OCI-M1 (cell line): ENCODE measurements at regions not wholly inside any gene's neighbourhood (a gene's known extent, or its start where the extent isn't known, plus 50 kb on each side); places are given as distances from the start of the nearest gene placed in this dataset.

Experiments
- DNase-seq: peaks from one replicate; lab custom pipeline; 2025; lab: John Stamatoyannopoulos, UW

- no peak for DNase-seq
Observed at GRCh38 chr1:76764638-76765454, 102.4 kb upstream of the ST6GALNAC5 start.

DNA sequence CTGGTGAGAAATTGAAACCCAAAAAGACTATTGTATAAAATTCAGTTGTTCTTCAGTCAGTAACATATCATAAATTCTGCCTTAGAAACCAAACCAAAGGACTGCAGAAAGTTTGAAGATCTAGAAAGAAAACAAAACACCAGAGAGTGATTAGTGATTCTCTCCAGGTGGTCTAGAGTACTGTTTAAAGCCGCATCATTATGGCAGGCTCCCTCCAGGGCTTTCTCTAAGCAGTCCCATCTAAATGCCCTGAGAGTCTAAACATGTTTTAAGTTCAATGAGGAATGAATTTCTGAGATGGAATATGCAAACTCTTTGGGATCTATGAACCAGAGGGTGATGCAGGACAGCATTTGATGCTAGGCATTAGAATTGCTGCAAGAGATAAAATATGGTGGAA is 100.9 kb upstream of the ST6GALNAC5 start:
- no peak for DNase-seq

DNA sequence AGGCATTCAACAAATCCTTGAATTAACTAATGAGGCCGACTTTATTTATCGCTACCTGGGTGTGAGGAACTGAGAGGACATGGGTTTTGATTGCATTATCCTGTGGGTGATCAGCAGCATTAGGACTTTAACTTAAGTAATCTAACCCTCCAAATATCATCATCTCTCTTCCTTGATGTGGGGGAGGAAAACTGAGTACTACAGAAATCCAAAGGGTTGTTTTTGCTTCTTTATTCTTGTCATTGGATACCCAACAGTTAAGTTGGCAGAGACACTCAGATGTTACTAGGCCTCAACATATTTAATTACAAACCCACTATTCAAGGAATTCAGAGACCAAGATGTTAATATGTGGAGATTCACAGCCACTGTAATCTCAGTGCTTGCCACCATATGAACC is 97.4 kb upstream of the ST6GALNAC5 start:
- no peak for DNase-seq

DNA sequence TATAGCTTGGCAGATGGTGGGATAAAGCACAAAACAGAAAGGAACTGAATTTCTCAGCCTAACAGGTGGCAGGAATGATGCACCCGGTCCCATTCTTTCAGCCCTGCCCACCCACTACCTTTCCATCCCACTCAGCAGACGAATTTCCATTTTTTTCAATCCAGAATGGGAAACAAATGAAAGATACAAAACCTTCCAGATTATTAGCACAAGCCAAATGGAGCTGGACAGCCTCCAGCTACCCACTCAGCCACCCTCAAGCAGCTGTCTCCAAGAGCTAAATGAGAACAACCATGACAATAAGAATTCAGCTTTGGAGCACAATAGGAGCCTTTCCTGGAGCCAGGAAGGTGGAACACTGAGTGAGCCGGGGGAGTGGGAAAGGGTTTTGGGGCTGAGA is 96.3 kb upstream of the ST6GALNAC5 start:
- DNase-seq = no peak

- DNase-seq = no peak
Observed at GRCh38 chr1:76781447-76781846, 85.8 kb upstream of the ST6GALNAC5 start.

DNA sequence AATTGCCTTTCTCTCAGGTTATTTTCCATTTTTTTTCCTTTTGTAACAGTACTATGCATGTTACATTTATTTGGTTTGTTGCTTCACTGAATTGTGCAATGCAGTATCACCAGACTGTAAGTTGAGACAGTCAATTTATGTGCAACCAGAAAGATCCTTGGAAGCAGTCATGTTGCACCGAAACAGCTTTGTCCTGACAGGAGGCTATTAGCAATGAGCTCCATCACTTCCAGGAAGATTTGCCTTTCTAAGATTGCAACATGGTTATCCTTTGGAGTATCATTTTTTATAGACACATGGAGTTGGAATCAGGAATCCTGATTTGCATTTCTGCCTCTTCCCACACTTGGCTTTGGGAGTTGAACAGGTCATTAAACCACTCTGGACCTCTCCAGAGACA is 84.5 kb upstream of the ST6GALNAC5 start:
- DNase-seq = no peak

- DNase-seq = no peak
Observed at GRCh38 chr1:76784502-76784901, 82.8 kb upstream of the ST6GALNAC5 start.

GRCh38 chr1:76786222-76786621 is 81.1 kb upstream of the ST6GALNAC5 start:
- DNase-seq = no peak

DNA sequence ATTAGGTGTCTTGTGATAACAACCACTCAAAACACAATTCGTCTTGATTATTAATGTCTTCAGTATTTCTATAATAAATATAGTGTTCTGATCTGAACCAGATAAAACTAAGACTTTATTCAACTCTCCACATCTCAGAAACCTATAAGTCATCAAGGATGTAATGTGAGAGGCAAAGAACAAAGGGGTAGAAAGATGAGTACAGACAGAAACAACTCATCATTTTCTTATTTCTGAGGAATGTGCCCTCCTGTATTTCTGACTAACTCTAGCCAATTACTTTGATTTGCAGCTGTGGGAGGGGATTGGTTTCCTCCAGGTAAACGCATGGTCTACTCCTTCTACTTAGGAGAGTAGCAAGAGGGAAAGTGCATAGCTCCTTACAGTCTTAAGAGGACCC is 73.7 kb upstream of the ST6GALNAC5 start:
- DNase-seq = no peak

GRCh38 chr1:76799700-76800099 is 67.6 kb upstream of the ST6GALNAC5 start:
- no peak for DNase-seq

DNA sequence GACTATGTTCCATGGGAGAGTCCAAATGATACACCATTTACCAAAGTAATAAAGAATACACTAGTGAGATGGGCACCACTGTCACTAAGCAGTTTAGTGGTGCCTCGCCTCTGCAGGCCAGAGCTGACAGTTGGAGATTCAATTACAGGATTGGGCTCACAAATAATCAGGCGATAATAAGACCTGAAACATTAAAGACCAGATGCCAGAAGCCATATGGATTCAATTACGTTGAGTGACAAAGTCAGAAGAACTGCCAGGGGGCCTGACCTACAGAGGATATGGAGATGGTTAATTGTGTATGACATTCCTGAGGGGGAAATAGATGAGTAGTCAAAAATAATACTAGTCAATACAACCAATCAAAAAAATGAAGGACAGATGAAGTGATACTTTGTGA is 65.2 kb upstream of the ST6GALNAC5 start:
- no peak for DNase-seq

DNA sequence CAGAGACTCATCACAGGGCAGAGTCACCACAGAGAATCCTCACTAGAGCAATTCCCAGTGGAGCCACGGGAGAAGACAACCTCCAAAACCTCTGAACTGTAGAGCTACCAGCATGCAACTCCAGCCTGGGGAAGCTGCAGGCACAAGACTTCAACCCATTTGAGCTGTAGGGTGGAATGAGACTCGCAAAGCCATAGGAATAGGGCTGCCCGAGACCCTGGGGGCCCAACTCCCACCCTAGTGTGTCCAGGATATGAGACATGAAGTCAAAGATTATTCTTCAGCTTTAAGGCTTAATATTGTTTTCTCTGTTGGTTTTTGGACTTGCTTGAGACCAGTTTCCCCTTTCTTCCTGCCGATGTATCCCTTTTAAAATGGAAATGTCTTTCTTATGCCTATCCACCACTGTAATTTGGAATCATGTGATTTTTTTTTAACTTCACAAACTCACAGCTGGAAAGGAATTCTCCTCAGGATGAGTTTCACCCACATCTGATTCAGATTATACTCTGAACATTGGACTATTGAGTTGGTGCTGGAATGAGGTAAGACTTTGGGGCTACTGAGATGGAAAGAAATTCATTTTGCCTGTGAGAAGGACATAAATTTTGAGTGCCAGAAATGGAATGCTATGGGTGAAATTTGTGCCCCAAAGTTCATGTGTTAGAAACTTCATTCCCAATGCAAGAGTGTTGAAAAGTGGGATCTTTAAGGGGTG is 59.6 kb upstream of the ST6GALNAC5 start:
- DNase-seq = no peak
